GM18858 (cell line): ENCODE measurements at regions not wholly inside any gene's neighbourhood (a gene's known extent, or its start where the extent isn't known, plus 50 kb on each side); places are given as distances from the start of the nearest gene placed in this dataset.
"Not testable (repeated sequence)": the region's sequence is repeated elsewhere in the genome, so short reads cannot be mapped to it uniquely, and the experiment has no call there.

ENCODE experiments used
- ATAC-seq: cut with Tn5 transposase; IDR thresholded peaks from one replicate; pipeline ENCODE4 v1.9.1; 2021; ENCODE audit not compliant: unreplicated experiment

DNA sequence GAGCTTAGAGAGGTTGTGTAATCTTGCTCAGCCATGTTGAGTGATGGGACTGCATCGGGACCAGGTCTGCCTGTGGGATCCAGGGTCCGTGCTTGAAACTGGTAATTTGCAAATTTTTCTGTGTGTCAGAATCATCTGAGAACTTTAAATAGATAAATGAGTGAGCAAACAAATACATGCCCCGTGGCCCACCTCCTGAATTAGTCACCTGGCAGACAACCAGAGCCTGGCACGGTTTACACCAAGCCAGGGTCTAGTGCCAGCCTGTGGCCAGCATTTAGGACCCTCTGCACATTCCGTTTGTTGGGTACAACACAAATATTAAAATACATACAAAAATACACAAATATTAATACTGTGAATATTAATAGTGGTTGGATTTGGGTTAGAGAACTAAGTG is 90.6 kb upstream of the STOX2 start:
- no peak for ATAC-seq

DNA sequence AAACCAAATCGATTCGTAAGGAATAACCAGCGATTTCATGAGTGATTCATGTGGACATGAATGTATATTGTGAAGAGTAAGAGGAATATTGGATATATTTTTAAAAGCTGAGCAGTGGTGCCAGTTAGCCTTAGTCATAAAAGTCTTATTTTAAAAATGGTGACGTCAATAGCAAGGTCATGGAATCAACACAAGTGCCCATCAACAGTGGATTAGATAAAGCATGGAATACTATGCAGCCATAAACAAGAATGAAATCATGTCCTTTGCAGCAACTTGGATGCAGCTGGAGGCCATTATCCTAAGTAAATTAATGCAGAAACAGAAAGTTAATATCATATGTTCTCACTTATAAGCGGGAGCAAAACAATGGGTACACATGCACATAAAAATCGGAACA is 89.0 kb upstream of the STOX2 start:
- no peak for ATAC-seq

DNA sequence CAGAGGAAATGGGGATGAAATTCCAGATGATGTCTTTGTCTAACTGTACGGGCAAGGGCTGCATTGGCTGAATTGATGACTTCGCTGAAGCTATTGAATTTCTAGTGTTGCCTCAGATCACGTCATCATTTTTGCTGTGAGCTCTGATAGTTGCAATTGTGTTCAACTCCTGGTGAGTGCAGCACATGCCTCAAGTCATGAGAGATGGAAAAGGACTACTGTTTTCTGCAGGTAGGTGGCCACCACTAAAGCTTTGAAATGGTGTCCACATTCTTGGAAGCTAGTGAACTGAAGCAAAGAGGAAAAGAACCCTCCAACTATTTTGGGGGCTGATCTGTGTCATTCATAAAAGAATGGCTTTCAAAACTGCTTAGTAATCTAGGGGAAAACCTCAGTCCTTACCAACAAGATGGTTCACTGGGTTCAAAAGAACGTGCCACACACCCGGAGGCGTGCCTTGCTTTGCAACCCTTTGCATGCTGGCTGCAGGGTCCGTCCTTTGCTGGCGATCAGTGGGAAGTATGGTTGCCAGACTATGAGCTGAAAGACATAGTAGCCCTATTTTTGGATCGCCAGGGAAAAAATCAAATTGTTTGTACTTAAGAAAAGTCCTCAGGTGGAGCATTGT is 88.1 kb upstream of the STOX2 start:
- ATAC-seq, result no peak

DNA sequence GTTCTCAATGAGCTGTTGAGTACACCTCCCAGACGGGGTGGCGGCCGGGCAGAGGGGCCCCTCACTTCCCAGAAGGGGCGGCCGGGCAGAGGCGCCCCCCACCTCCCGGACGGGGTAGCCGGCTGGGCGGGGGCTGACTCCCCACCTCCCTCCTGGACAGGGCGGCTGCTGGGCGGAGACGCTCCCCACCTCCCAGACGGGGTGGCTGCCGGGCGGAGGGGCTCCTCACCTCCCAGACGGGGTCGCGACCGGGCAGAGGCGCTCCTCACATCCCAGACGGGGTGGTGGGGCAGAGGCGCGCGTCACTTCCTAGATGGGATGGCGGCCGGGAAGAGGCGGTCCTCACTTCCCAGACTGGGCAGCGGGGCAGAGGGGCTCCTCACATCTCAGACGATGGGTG is 86.5 kb upstream of the STOX2 start:
- ATAC-seq, result not testable (repeated sequence)

DNA sequence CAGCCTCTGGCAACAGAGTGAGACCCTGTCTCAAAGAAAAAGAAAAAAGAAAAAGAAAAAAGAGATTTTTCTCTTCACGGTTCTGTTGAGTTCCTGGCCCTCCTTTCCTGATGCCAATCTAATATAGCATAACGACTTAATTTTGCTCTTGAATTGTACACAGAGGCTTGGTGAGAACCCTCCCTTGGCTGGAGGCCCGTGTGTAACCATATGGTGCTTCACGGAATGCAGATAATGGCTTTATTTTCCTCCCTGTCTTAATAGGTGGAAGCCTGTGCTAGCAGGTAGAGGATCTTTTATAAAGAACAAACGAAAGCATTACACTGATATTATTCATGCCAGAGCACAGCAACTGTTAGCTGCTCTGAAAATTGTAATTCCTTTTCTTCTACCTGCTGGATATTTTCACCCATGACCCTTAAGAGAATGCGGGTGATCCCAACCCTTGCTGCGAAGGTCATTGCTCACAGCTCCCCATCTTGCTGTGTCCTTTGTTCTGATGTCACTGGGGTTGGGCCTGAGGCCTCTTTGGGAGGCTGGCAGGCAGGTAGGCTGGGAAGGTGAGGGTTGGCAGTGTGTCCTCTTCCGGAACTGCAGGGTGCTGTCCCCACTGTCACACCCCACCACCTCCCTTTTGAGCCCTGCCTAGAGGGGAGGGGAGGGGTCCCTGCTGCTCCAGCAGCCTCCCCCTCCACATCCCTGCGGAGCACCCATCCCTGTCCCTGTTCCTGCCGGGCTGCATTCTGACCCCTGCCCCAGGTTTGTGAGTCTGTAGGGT is 83.8 kb upstream of the STOX2 start:
- ATAC-seq, result no peak

DNA sequence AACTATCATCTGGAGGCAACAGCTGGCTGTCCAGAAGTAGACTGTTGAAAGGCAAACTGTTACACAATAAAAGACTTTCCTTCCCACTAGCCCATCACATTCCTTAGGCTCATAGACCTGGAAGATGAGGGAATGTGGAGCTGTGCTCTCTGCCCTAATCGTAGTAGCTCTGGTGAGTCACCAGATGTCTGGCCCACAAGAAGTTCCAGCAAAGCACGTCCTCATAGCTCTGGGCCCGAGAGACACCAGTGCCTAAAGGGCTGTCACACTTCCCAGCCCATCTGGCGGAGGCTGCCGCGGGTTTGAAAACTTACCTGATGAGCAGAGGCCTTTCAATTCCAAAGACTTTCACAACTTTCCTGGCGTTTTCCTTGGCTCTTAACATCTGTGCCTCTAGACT is 81.7 kb upstream of the STOX2 start:
- ATAC-seq, result no peak

DNA sequence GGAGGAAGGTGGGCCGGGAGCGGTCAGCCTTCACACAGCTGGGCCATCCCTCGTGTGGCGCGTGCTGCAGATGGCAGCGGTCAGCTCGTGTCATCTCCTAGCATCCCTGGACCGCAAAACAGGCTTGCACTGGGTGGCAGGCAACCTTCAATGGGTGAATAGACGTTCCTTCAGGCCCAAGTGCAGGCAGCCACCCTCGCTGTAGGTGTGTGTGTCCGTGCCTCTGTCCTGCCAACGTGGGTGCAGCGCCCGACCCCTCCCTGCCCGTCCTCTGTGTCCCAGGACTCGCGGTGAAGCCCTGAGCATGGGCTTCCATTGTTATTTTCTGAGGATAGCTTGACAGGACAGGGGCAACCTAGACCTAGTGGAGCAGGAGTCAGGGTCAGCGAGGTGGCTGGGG is 79.8 kb upstream of the STOX2 start:
- no peak for ATAC-seq

DNA sequence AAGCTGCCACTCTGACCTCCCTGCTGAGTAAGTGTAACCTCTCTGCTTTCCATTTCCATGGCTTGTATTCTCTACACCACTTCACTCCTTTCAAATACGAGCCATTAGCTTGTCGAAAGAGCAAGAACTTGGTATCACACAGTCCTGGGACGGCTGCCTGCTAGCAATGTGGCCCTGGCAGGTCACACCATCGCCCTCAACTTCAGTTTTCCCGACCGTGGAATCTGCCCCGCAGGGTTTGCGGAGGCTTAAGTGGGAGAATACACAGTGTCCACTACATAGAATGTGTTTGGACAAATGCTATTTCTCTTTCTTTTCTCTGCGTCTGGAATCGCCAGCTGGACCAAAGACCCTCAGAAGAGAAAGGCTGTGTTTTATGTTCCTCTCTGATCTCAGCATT is 78.6 kb upstream of the STOX2 start:
- no peak for ATAC-seq

DNA sequence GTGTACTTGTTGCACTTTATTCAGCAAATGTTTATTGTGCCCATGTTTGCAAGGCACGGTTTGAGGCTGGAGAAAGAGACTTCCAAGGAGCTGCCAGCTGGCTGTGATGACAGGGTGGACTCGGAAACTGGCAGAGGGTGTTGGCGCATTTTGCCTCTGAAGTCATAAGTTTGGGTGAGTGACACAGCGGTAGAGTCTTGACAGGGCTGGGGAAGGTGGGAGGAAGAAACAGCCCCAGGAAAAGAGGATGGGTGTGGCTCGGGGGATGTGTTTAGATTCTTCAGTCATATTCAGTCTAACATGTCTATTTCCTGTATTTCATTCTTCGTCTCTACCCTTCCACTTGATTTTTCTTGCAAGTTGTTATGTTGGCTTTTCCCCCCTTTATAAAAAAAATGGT is 77.0 kb upstream of the STOX2 start:
- ATAC-seq, result no peak

DNA sequence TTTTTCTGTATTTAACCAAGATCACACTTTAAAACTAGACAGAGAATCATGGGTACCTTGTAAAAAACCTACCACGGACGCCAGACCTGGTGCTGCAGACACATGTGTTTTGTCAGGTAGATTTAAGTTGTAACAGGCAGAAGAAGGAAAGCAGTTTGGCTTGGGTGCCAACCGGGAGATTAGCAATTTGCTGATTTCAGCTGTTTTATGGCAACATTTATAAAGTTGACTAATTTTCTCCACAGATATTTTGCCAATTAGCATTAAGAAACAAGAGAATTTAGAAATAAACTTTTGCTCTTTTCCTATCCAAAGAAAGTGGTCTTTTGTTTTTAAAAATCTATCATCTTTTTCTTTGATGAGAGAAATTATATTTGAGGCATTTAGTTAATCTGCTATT is 76.3 kb upstream of the STOX2 start:
- ATAC-seq, result no peak

DNA sequence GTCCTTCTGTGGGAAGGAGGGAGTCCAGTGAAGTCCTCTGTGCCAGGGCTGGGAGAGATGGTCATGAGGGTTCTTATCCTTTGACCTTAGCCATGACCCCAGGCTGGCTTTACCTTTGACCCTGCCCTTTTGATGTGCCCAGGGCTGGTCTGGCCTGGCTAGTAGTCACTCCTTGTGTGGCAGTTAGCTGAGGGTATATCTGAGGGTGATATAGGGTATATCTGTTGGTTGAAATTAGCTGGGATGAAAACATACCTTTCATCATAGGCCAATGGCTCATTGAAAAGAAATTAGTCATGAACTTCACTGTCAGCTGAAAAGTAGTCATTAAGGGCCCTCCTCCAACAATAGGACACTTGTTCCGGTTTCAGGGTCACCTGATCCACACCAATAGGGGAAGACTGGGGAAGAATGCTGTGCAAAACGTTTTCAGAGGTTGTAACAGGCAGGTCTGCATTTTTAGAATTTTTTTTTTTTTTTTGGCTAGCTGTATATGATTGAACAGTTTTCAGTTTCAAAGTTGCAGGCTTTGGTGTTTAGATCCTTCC is 74.6 kb upstream of the STOX2 start:
- no peak for ATAC-seq

DNA sequence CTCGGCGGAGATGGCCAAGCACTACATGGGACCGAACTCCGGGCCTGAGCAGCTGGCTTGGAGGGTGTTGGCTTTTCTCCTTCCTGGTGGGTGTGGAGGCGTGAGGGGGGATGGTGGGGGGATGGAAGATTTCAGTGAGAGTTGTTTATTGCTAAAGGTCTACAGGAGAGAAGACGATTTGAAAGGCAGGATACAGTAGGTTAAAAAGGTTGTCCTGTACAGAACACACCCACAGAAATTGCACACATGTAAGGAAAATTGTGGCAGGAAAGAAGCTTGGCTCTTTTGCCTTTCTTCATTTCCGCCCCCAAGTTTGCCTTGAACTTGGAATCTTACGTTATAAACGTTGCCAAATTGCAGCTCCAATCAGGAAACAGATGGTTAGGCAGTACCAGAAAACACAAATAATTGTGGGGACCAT is 74.1 kb upstream of the STOX2 start:
- ATAC-seq, result no peak

DNA sequence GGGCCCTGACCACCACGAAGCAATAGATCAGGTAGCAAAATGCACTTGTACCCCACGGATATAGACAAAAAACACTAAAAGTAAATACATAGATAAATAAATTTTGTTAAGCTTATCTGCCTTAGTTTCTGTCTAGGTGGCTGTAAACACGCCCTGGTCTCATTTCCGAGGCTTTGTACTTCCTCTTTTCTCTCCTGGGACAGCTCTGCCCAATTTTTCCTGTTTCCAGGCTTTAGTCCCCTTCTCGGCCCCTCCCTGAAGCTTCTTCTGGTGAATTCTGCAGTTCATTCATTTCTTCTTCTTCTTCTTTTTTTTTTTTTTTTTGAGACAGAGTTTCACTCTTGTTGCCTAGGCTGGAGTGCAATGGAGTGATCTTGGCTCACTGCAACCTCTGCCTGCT is 73.4 kb upstream of the STOX2 start:
- ATAC-seq, result no peak

DNA sequence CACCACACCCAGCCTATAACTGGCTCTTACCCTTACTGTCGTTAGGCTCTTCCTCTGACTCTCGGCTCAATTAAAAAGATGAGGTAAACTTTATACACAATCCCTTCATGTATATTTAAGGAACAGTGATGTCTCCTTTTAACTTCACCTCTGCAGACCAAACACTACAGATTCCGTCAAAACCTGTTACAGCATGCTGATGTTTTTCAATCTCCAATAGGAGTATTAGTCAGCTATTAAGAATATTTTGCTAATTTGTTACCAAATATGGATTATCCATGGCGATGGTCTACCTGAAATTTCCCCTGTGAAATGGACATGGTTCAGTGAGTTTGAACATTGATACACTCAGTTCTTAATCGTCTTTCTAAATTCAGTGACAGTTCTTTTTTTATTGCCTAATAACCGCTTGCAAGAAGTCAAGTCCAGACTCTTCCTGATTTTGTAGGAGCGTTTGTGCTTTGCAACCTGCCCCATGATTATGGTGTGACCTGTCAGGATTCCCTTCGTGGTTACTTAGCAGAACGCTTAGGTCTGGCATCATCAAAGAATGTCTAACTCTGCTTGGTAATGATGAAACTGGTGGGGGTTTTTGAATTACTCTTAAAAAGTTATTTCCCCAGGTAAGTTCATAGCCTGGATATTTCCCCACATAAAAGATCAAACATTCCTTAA is 72.2 kb upstream of the STOX2 start:
- no peak for ATAC-seq

DNA sequence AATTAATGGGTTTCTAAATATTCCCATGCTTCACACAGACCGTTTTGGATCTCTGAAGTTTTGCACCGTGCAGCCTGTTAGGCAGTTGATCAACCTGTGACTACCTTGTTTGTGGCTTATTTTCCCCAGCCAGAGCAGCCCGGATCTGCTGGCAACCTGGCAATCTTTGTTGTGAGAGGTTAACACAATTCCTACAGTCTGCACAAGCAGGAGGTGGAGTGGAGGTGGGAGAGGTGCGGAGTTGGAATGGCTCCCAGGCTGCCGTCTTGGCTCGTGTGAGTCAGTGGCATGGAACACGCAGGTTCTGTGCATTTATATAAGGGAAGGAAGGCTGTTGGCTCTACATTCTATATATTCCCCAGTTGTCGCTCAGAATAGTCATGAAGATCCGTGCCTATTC is 70.9 kb upstream of the STOX2 start:
- no peak for ATAC-seq

DNA sequence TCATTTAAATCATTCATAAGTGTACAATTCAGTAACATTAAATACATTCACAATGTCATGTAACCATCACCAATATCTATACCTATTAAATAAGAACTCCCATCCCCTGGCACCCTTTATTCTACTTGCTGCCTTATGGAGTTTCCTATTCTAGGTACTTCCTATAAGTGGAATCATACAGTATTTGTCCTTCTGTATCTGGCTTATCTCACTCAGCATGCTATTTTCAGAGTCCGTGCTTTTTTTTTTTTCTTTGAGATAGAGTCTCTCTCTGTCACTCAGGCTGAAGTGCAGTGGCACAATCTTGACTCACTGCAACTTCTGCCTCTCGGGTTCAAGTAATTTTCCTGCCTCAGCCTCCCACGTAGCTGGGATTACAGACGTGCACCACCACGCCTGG is 67.9 kb upstream of the STOX2 start:
- no peak for ATAC-seq

DNA sequence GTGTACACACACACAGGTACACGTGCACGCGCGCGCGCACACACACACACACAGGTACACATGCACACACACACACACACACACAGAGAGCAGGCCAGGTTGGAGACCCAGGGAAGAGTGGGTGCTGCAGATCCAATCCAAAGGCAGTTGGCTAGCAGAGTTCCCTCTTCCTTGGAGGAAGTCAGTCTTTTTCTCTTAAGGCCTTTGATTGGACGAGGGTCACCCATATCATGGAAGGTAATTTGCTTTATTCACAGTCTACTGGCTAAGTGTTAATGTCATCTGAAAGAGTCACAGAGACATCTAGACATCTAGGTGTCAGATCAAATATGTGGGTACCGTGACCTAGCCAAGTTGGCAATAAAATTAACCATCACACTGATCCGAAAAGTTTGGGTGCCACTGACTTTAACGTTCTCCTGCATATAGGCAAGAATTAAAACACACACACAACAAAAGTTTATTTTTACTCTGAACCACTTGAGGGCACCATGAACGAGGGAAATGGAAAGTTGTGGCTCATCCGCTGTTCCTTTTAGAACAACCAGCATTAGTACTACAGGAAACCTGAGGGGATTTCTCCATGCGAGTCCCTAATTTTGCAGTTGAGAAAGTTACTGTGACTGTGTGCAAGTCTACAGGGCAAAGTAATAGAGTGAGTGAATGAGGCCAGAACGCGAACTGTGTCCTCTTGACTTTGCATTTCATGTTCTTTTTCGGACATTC is 66.0 kb upstream of the STOX2 start:
- no peak for ATAC-seq

DNA sequence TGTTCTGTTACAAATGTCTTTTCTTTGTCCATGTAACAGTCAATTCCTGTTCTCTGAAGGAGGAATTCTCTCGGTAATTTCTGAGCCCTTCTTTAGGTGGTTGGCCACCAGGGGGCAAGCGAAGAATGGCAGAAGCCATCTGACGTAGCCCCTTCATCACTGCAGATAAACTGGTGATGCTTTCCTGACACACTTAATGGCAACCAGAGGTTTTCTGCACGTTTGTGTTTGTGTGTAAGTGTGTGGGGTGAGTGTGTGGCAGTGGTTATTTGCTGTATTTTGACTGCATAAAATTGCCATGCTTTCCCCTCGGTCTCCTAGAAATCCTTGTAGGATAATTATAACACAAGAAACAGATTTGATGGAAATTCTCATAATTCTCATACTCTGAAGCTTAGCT is 64.8 kb upstream of the STOX2 start:
- ATAC-seq, result peak; percentile 50

DNA sequence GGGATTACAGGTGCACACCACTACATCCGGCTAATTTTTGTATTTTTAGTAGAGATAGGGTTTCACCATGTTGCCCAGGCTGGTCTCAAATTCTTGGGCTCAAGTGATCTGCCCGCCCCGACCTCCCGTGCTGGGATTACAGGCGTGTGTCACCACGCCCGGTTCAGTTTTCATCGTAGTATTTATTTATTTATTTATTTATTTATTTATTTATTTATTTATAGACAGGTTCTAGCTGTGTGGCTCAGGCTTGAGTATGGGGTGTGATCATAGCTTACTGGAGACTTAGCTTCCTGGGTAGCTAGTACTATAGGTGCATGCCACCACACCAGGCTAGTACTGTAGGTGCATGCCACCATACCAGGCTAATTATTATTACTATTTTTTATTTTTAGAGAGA is 64.1 kb upstream of the STOX2 start:
- ATAC-seq, result no peak

DNA sequence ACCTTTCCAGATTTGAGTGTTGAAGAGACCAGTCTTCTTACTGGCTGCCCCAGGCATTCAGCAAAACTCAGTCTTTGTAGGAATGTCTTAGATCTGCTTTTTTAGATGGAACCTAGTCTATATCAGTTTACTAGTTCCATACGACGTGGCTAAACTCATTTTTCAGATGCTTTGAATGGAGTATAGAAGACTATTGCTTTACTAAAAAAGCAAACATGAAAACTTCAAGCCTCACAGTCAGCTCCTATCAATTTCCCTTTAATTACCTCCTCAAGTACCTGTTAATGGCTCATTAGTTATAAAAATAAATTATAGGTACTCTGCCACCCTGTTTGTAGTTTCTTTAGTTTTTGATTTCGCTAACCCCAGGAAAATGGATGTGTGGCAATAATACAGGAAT is 63.0 kb upstream of the STOX2 start:
- no peak for ATAC-seq

DNA sequence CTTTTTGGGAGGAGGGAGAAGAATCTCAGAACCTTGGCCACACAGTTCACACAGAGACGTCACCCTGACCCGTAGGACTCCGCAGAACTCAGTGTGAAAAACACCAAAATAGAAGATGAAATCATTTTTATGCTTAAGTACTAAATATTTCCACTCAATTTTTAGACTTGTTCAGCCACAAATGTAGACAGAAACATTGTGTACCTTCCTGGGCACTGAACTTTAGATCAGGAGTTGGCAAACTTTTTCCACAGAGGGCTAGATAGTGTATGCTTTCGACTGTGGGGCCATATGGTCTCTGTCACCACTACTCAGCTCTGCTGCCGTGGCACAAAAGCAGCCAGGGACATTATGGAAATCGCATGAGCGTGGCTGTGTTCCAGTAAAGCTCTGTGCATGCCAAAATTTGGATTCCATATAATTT is 61.8 kb upstream of the STOX2 start:
- no peak for ATAC-seq
